ENCODE measurements at regions not wholly inside any gene's neighbourhood (a gene's known extent, or its start where the extent isn't known, plus 50 kb on each side); places are given as distances from the start of the nearest gene placed in this dataset.
"Not testable (repeated sequence)": the region's sequence is repeated elsewhere in the genome, so short reads cannot be mapped to it uniquely, and the experiment has no call there.

DNA sequence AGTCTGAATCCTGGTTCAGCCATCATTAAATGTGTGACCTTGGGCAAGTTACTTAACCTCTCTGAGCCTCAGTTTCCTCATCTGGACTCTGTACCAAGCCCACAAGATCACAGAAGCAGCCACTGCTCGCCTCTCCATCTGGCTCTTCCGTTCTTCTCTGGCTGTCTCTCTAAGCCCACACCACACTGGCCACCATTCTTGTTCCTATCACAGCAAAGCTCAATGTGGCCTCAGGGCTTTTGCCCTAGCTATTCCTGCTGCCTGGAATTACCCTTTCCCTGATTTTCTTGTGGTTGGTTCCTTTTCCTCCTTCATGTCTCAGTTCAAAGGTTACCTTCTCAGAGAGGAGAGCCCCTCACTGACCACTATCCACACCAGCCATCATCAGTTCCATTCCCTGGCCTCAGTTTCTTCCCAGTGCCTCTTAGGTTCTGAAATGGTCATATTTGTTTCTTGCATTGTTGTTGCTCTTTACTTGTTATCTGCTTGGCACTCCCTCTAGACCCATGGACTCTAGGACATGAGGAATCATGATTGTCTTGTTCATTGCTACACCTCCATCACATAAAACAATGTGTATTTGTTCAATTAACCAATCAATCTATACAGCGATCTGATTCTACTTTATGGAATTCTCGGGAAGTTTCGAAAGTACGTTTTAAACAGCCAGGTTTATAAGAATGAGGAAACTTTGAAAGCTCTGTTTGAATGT, 56.5 kb upstream of the PTPN1 start:
- DNase-seq = no peak

- not testable (repeated sequence) for DNase-seq
These were observed 54.9 kb upstream of the PTPN1 start for GRCh38 chr20:50455245-50455644.

- no peak for DNase-seq
These were observed 54.3 kb upstream of the PTPN1 start for GRCh38 chr20:50455656-50456451.

DNA sequence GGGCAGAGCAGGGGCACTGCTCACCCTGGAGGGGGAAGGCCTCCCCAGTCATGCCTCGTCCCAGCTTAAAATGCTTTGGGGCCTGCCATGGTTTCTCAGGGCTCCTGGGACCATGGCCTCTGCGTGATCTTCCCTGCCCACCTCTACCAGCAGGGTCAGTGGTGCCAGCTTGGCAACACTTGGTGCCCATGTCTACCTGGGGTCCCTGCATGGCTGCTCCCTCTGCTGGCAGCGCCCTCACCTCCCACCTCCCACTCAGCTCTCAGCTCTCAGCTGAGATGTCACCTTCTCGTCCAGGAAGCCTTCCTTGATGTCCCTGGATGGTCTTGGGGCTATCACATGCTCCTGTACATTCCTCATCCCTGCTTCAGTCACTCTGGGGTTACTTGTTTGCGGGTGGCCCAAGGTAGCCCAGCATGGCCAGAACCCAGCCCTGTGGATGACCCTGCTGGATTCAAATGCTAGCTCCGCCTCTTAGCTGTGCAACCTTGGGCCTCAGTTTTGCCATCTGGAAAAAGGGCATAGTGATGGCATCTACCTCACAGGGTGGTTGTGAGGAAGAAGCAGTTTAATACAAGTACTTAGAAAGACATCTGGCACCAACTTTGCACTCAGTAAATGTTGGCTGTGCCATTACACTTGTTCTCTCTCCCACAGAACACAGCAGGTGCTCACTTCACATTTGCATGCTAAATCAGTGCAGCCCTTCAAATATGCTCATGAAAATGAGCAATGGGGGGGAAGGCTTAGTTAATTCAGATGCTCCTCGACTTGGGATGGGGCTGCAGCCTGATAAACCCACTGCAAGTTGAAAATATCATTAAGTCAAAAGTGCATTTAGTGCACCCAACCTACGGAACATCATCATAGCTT, 53.5 kb upstream of the PTPN1 start:
- DNase-seq = no peak

- DNase-seq = no peak
These were observed 50.9 kb upstream of the PTPN1 start for GRCh38 chr20:50459124-50459918.

DNA sequence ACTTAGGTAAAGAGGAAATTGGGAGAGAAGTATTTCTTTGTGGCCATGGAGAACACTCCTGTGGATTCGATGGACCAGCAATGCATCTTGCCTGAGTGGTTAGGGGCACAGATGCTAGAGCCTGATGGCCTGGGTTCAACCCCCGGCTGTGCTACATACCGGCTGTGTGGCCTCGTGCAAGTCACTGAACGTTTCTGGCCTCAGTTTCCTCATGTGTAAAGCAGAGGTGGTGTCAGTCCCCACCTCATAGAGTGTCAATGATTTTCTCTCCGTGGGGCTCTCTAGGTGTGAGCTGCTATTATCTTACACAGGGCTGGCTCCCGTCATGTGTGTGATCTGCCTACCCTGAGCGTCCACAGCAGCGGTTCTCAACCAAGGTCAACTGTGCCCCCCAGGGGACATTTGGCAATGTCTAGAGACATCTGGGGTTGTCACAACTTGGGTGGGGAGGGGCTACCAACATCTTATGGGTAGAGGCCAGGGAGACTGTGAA, 50.0 kb upstream of the PTPN1 start:
- no peak for DNase-seq
